ENCODE measurements at regions not wholly inside any gene's neighbourhood (a gene's known extent, or its start where the extent isn't known, plus 50 kb on each side); places are given as distances from the start of the nearest gene placed in this dataset.

DNA sequence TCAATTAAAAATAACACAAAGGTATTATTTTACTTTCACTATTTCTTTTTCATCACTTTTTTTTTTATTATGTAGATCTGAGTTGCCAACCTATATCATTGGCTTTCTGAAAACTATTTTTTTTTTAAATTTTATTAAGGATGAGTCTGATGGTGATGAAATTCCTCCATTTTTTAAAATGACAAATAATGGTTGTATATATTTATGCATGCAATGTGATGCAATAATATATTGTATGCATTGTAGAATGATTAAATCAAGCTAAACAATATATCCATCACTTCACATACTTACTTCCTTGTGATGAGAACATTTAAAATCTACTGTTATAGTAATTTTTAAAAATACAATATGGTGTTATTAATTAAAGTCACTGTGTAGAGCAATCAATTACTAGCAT is 1081.6 kb downstream of the CNTNAP5 start:
- no peaks in the 10 kb centered on the region for H3K27me3 Mint-ChIP-seq (ENCODE audit: low read depth)
- no peaks in the 10 kb centered on the region for H3K4me1 Mint-ChIP-seq (ENCODE audit: low read depth)
- H3K36me3 Mint-ChIP-seq (ENCODE audit: insufficient read depth): no peaks in the 10 kb centered on the region
- ATAC-seq: no peak
- no peak overlapping the region for H3K4me3 Mint-ChIP-seq
- H3K9me3 Mint-ChIP-seq: peaks cover 4% of the 10 kb centered on the region
- no peak for DNase-seq

GRCh38 chr2:125107446-125107845 is 1082.4 kb downstream of the CNTNAP5 start:
- H3K36me3 Mint-ChIP-seq (ENCODE audit: insufficient read depth): no peaks in the 10 kb centered on the region
- no peaks in the 10 kb centered on the region for H3K4me1 Mint-ChIP-seq (ENCODE audit: low read depth)
- ATAC-seq (no peak), DNase-seq (no peak)
- no peak overlapping the region for H3K4me3 Mint-ChIP-seq
- no peaks in the 10 kb centered on the region for H3K27me3 Mint-ChIP-seq (ENCODE audit: low read depth)
- peaks cover 7% of the 10 kb centered on the region for H3K9me3 Mint-ChIP-seq

- ATAC-seq (no peak), DNase-seq (no peak)
- H3K9me3 Mint-ChIP-seq: peaks cover 3% of the 10 kb centered on the region
- no peaks in the 10 kb centered on the region for H3K4me1 Mint-ChIP-seq (ENCODE audit: low read depth)
- H3K27me3 Mint-ChIP-seq (ENCODE audit: low read depth): no peaks in the 10 kb centered on the region
- H3K36me3 Mint-ChIP-seq (ENCODE audit: insufficient read depth): no peaks in the 10 kb centered on the region
- no peak overlapping the region for H3K4me3 Mint-ChIP-seq
Measured at GRCh38 chr2:125108251-125108650, 1083.2 kb downstream of the CNTNAP5 start.

GRCh38 chr2:125125902-125126301 is 1100.8 kb downstream of the CNTNAP5 start:
- H3K4me1 Mint-ChIP-seq (ENCODE audit: low read depth): no peaks in the 10 kb centered on the region
- no peaks in the 10 kb centered on the region for H3K27me3 Mint-ChIP-seq (ENCODE audit: low read depth)
- no peak overlapping the region for H3K4me3 Mint-ChIP-seq
- H3K36me3 Mint-ChIP-seq (ENCODE audit: insufficient read depth): no peaks in the 10 kb centered on the region
- peaks cover 27% of the 10 kb centered on the region for H3K9me3 Mint-ChIP-seq
- ATAC-seq: no peak
- no peak for DNase-seq

- ATAC-seq (no peak), DNase-seq (no peak)
- no peak overlapping the region for H3K4me3 Mint-ChIP-seq
- no peaks in the 10 kb centered on the region for H3K36me3 Mint-ChIP-seq (ENCODE audit: insufficient read depth)
- no peaks in the 10 kb centered on the region for H3K27me3 Mint-ChIP-seq (ENCODE audit: low read depth)
- H3K9me3 Mint-ChIP-seq: peaks cover 19% of the 10 kb centered on the region
- no peaks in the 10 kb centered on the region for H3K4me1 Mint-ChIP-seq (ENCODE audit: low read depth)
Measured at GRCh38 chr2:125160947-125161346, 1135.9 kb downstream of the CNTNAP5 start.

DNA sequence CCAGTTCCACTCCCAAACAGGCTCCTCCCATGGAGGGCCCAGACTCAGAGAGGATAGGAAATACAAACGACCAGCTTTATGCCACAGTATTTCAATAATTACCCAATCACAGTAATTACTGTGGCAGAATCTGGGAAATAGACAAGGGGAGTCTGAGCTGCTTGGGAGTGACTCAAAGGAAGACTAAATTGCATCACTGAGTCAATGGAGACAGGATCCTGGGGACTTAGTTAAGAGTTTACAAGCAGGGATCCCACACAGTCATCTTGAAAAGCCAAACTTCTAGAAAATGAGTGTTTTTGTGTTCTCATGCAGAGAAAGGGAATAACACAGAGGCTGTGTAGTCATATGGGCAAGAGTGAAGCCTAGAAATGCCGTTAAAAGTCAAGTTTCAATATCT is 1142.1 kb downstream of the CNTNAP5 start:
- no peaks in the 10 kb centered on the region for H3K36me3 Mint-ChIP-seq (ENCODE audit: insufficient read depth)
- H3K27me3 Mint-ChIP-seq (ENCODE audit: low read depth): no peaks in the 10 kb centered on the region
- DNase-seq (no peak), ATAC-seq (no peak)
- no peaks in the 10 kb centered on the region for H3K4me1 Mint-ChIP-seq (ENCODE audit: low read depth)
- H3K9me3 Mint-ChIP-seq: peaks cover 9% of the 10 kb centered on the region
- H3K4me3 Mint-ChIP-seq: no peak overlapping the region

DNA sequence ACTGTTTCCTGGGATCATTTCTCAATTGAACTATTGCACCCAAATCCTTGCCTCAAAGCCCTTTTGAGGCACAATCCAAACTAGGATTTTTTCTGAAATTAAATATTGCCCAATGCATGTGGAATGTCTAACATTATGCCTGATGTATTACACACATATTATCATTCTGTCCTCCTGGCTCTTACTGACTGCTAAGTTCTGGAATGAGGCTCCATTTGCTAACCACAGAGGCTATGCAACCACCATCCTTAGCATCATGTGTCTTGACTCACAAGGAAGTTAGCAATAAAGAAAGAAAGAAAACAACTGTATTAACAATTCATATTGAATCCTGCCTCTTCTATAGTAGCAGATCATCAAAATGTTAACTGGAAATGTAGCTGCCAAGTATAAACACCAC is 1142.7 kb downstream of the CNTNAP5 start:
- Mint-ChIP-seq H3K4me3 (no peak overlapping the region), H3K4me1 (ENCODE audit: low read depth) (no peaks in the 10 kb centered on the region), H3K36me3 (ENCODE audit: insufficient read depth) (no peaks in the 10 kb centered on the region), H3K9me3 (peaks cover 9% of the 10 kb centered on the region), H3K27me3 (ENCODE audit: low read depth) (no peaks in the 10 kb centered on the region)
- ATAC-seq (no peak), DNase-seq (no peak)

- ATAC-seq: no peak
- peaks cover 8% of the 10 kb centered on the region for H3K9me3 Mint-ChIP-seq
- no peaks in the 10 kb centered on the region for H3K4me1 Mint-ChIP-seq (ENCODE audit: low read depth)
- no peaks in the 10 kb centered on the region for H3K36me3 Mint-ChIP-seq (ENCODE audit: insufficient read depth)
- no peak overlapping the region for H3K4me3 Mint-ChIP-seq
- H3K27me3 Mint-ChIP-seq (ENCODE audit: low read depth): no peaks in the 10 kb centered on the region
- no peak for DNase-seq
Measured at GRCh38 chr2:125168442-125168841, 1143.4 kb downstream of the CNTNAP5 start.

- ATAC-seq: no peak
- H3K4me1 Mint-ChIP-seq (ENCODE audit: low read depth): no peaks in the 10 kb centered on the region
- no peaks in the 10 kb centered on the region for H3K36me3 Mint-ChIP-seq (ENCODE audit: insufficient read depth)
- H3K9me3 Mint-ChIP-seq: peaks cover 11% of the 10 kb centered on the region
- H3K4me3 Mint-ChIP-seq: no peak overlapping the region
- no peaks in the 10 kb centered on the region for H3K27me3 Mint-ChIP-seq (ENCODE audit: low read depth)
- no peak for DNase-seq
Measured at GRCh38 chr2:125169022-125169763, 1144.1 kb downstream of the CNTNAP5 start.

DNA sequence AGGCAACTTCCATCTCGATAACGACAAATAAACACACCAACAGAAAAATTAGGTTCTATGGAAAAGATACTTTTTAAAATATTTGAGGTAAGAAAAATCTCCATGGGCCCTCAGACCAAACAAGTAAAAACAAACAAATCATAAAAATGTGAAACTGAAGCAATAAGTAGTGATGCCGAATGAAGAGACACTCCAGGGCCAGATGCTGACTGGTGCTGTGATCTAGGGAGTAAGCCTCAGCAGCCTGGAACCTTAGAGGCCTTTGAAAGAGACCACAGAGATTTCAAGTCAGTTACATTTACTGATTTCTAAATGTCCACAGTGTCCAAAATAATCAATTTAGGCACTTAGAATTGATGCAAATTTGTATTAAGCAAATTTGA is 1144.7 kb downstream of the CNTNAP5 start:
- Mint-ChIP-seq H3K27me3 (ENCODE audit: low read depth) (no peaks in the 10 kb centered on the region), H3K9me3 (peaks cover 11% of the 10 kb centered on the region), H3K4me3 (no peak overlapping the region), H3K4me1 (ENCODE audit: low read depth) (no peaks in the 10 kb centered on the region), H3K36me3 (ENCODE audit: insufficient read depth) (no peaks in the 10 kb centered on the region)
- no peak for DNase-seq
- no peak for ATAC-seq

DNA sequence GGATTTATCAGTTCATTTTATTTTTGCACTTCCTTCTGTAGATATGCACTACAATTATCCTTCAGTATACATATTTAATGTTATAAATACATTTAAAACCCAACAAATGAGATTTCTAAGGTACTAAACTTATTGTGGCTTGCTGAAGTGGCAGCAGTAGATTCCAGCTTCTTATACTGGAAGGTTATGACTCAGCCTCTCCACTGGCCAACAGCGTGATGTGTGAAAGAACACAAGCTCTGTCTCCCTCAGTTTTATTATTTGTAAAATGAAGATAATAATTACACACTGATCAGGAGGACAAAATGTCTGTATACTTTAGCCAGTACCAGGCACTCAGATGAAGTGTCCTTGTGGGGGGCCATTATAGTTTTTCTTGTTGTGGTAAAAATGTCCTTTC is 1147.1 kb downstream of the CNTNAP5 start:
- no peak for ATAC-seq
- Mint-ChIP-seq H3K4me3 (no peak overlapping the region), H3K36me3 (ENCODE audit: insufficient read depth) (no peaks in the 10 kb centered on the region), H3K9me3 (peaks cover 11% of the 10 kb centered on the region), H3K27me3 (ENCODE audit: low read depth) (no peaks in the 10 kb centered on the region), H3K4me1 (ENCODE audit: low read depth) (no peaks in the 10 kb centered on the region)
- DNase-seq: no peak

GRCh38 chr2:125175415-125175814 is 1150.3 kb downstream of the CNTNAP5 start:
- Mint-ChIP-seq H3K27me3 (ENCODE audit: low read depth) (no peaks in the 10 kb centered on the region), H3K4me3 (no peak overlapping the region), H3K36me3 (ENCODE audit: insufficient read depth) (no peaks in the 10 kb centered on the region), H3K4me1 (ENCODE audit: low read depth) (no peaks in the 10 kb centered on the region), H3K9me3 (peaks cover 9% of the 10 kb centered on the region)
- no peak for DNase-seq
- ATAC-seq: no peak

DNA sequence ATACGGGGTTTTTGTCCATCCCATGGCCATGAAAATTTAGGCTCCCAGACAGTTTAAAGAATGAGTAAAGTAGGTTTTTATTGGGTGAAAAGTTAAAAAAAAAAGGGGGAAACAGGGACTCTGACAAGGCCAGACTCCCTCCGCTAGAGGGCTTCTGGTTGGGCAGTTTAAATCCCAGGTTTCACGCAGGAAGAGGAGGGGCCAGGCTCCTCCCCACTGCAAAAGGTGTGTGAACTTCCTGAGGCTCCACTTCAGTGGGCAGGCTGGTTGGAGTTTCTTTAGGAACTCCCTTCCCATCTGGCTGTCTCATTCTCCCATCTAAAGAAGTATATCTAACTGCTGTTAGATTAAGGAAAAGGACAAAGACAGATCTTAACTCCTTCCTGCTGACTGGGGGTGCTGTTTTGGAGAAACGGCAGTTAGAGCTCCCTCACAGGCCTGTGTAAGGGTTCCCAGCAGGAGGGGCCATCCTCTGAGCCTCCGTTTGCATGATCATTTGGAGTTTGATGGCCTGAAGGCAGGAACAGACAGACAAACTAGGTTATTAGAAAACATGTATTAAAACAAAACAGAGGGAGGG is 1160.7 kb downstream of the CNTNAP5 start:
- Mint-ChIP-seq H3K36me3 (ENCODE audit: insufficient read depth) (no peaks in the 10 kb centered on the region), H3K27me3 (ENCODE audit: low read depth) (no peaks in the 10 kb centered on the region), H3K4me1 (ENCODE audit: low read depth) (no peaks in the 10 kb centered on the region), H3K9me3 (peaks cover 17% of the 10 kb centered on the region), H3K4me3 (no peak overlapping the region)
- no peak for DNase-seq
- ATAC-seq: no peak

DNA sequence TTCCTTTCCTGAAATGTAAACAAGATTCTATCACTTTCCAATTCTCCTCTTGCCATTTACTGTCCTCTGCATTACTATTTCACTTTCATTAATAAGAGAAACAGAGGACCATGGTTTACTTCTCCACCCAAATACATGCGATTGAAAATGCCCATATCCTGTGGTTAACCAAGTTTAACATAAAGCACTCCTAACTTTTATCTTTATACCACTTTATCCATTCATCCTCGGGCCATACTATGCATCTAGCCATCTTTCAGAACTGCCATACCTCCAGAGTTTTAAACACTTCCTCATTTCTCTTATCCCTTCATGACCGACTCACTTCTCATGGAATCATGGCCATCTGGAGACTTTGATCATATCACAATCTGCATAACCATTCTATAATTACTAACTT is 1182.3 kb downstream of the CNTNAP5 start:
- H3K4me3 Mint-ChIP-seq: no peak overlapping the region
- H3K9me3 Mint-ChIP-seq: peaks cover 8% of the 10 kb centered on the region
- no peak for ATAC-seq
- no peaks in the 10 kb centered on the region for H3K36me3 Mint-ChIP-seq (ENCODE audit: insufficient read depth)
- no peaks in the 10 kb centered on the region for H3K27me3 Mint-ChIP-seq (ENCODE audit: low read depth)
- no peaks in the 10 kb centered on the region for H3K4me1 Mint-ChIP-seq (ENCODE audit: low read depth)
- no peak for DNase-seq

- ATAC-seq: no peak
- H3K4me3 Mint-ChIP-seq: no peak overlapping the region
- H3K36me3 Mint-ChIP-seq (ENCODE audit: insufficient read depth): no peaks in the 10 kb centered on the region
- DNase-seq: no peak
- H3K4me1 Mint-ChIP-seq (ENCODE audit: low read depth): no peaks in the 10 kb centered on the region
- H3K27me3 Mint-ChIP-seq (ENCODE audit: low read depth): no peaks in the 10 kb centered on the region
- peaks cover 28% of the 10 kb centered on the region for H3K9me3 Mint-ChIP-seq
Measured at GRCh38 chr2:125216321-125216720, 1191.2 kb downstream of the CNTNAP5 start.

Measured in activated T-cell treated with anti-CD3 and anti-CD28 coated beads, Interleukin-2, amount 50 U/mL, for 4 hours (primary cell).